Caco-2 (cell line): ENCODE measurements at regions not wholly inside any gene's neighbourhood (a gene's known extent, or its start where the extent isn't known, plus 50 kb on each side); places are given as distances from the start of the nearest gene placed in this dataset.

ENCODE experiments used
- BruUV-seq: library from RNA; stranded (reverse); fragments of 400-500 nt; replicated peaks from 2 replicates; lab custom pipeline; 2021; lab: Mats Ljungman, UMichigan
- CTCF ChIA-PET: fragments of 300-600 bp; sonication (Branson Sonifier 250); formaldehyde crosslinking; loops from one replicate; lab custom pipeline; 2022; ENCODE audit warnings: antibody characterized with exemption; lab: Charles Lee
- POLR2A ChIA-PET: fragments of 300-600 bp; sonication (Branson Sonifier 250); formaldehyde crosslinking; loops from one replicate; lab custom pipeline; 2022; ENCODE audit warnings: antibody characterized with exemption; lab: Charles Lee
- DNase-seq, 2 experiments: peaks; one replicate each; pipeline versions ENCODE4 v3.0.0 to v3.0.0-alpha.2; 2020 to 2022
- H3K27me3 ChIP-seq: replicated peaks from 2 replicates; pipeline ENCODE4 v1.6.0; 2011; ENCODE audit warnings: low read length; ENCODE audit not compliant: control insufficient read depth, insufficient read depth
- H3K36me3 ChIP-seq: 2 replicates; pipeline ENCODE4 v1.5.1; 2011; ENCODE audit warnings: low read length; ENCODE audit not compliant: control insufficient read depth, insufficient read depth
- H3K4me1 ChIP-seq: fragments of 250-450 bp; sonication (Bioruptor Pico); 2 replicates; pipeline ENCODE4 v1.5.1; 2020; ENCODE audit warnings: mild to moderate bottlenecking
- H3K4me3 ChIP-seq: 2 replicates; pipeline ENCODE4 v1.5.1; 2011; ENCODE audit warnings: low read depth, mild to moderate bottlenecking, control low read depth, low read length
- H3K9me3 ChIP-seq: fragments of 250-450 bp; sonication (Bioruptor Pico); 2 replicates; pipeline ENCODE4 v1.5.1; 2020; ENCODE audit warnings: mild to moderate bottlenecking, moderate library complexity
- H3K27ac Mint-ChIP-seq: one replicate; pipeline ENCODE4 v1.8.0; 2022; ENCODE audit warnings: mixed read lengths; ENCODE audit not compliant: unreplicated experiment
- H3K27me3 Mint-ChIP-seq: one replicate; pipeline ENCODE4 v1.8.0; 2022; ENCODE audit warnings: mixed read lengths; ENCODE audit not compliant: insufficient read depth, unreplicated experiment
- H3K36me3 Mint-ChIP-seq: one replicate; pipeline ENCODE4 v1.8.0; 2022; ENCODE audit warnings: mild to moderate bottlenecking, mixed read lengths; ENCODE audit not compliant: insufficient read depth, unreplicated experiment
- H3K4me1 Mint-ChIP-seq: one replicate; pipeline ENCODE4 v1.8.0; 2022; ENCODE audit warnings: low read depth, mixed read lengths; ENCODE audit not compliant: unreplicated experiment
- H3K4me3 Mint-ChIP-seq: one replicate; pipeline ENCODE4 v1.8.0; 2022; ENCODE audit warnings: mild to moderate bottlenecking, moderate library complexity, mixed read lengths; ENCODE audit not compliant: unreplicated experiment
- H3K9me3 Mint-ChIP-seq: one replicate; pipeline ENCODE4 v1.8.0; 2022; ENCODE audit warnings: mixed read lengths; ENCODE audit not compliant: unreplicated experiment
- intact Hi-C: fragments of 100-400 bp; cut with micrococcal nuclease; formaldehyde crosslinking; loops from one replicate; pipeline ENCODE4 v1.10.0; 2022; ENCODE audit not compliant: unreplicated experiment
- TF ChIP-seq, protein P1 (sequence below), 2 experiments: fragments of 200-600 bp in 1 of 2; IDR thresholded peaks; 1 replicate in 1 of 2; 2 replicates in 1 of 2; pipeline versions ENCODE4 v1.5.1 to v1.8.0; 2011 to 2022; ENCODE audit warnings: antibody characterized with exemption in 1 of 2, control low read depth in 1 of 2, inconsistent platforms in 1 of 2, low read depth in 1 of 2, low read length in 1 of 2, mild to moderate bottlenecking in 1 of 2, moderate library complexity in 1 of 2; ENCODE audit not compliant: insufficient read depth in 1 of 2, severe bottlenecking in 1 of 2, unreplicated experiment in 1 of 2

DNA sequence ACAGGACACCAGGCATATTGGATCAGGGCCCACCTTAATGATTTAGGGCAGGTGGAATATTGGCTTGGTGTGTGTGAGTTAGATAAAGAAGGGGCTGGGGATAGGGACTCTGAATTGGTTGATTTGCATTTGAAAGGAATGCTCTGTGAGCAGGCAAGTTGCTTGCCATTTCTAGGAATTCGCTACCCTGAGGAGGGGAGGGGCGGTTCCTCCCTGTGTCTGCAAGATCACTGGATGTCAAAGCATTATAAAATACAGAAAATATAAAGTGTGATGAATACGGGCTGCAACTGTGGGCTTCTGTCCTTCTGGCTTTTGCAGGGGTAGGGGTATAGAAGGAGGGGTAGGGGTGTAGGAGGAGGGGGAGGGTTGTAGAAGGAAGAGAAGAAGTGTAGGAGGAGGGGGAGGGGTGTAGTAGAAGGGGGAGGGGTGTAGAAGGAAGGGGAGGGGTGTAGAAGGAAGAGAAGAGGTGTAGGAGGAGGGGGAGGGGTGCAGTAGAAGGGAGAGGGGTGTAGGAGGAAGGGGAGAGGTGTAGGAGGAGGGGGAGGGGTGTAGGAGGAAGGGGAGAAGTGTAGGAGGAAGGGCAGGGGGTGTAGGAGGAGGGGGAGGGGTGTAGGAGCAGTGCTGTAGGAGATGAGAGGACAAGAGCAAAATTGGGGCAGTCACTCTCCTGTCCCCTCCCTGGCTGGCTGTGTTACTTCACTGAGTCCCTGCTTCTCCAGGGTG lies 238.0 kb upstream of the COPS8 start:
- Mint-ChIP-seq H3K27me3 (no peaks in the 10 kb centered on the region), H3K4me3 (no peak overlapping the region), H3K36me3 (no peaks in the 10 kb centered on the region), H3K27ac (no peak overlapping the region), H3K9me3 (peaks cover 10% of the 10 kb centered on the region), H3K4me1 (peaks cover 10% of the 10 kb centered on the region)
- intact Hi-C loops, result no loop called here
- H3K36me3 ChIP-seq, result no peaks in the 10 kb centered on the region
- BruUV-seq, result no TSS peak
- CTCF ChIA-PET, result no interaction called here
- H3K4me1 ChIP-seq, result peaks cover 5% of the 10 kb centered on the region; the same call in 1 of the 2 replicates
- H3K9me3 ChIP-seq, result no peaks in the 10 kb centered on the region
- DNase-seq, result no peak
- POLR2A ChIA-PET, result no interaction called here
- H3K4me3 ChIP-seq, result no peak overlapping the region
- no peaks in the 10 kb centered on the region for H3K27me3 ChIP-seq
- TF ChIP-seq, protein P1, sequence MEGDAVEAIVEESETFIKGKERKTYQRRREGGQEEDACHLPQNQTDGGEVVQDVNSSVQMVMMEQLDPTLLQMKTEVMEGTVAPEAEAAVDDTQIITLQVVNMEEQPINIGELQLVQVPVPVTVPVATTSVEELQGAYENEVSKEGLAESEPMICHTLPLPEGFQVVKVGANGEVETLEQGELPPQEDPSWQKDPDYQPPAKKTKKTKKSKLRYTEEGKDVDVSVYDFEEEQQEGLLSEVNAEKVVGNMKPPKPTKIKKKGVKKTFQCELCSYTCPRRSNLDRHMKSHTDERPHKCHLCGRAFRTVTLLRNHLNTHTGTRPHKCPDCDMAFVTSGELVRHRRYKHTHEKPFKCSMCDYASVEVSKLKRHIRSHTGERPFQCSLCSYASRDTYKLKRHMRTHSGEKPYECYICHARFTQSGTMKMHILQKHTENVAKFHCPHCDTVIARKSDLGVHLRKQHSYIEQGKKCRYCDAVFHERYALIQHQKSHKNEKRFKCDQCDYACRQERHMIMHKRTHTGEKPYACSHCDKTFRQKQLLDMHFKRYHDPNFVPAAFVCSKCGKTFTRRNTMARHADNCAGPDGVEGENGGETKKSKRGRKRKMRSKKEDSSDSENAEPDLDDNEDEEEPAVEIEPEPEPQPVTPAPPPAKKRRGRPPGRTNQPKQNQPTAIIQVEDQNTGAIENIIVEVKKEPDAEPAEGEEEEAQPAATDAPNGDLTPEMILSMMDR (IDR thresholded peaks at IDR 0.05; ENCODE audit: insufficient read depth in 1 of 2, low read depth in 1 of 2, low read length in 1 of 2, severe bottlenecking in 1 of 2, unreplicated experiment in 1 of 2), result no peak

- intact Hi-C loops, result no loop called here
- no peak overlapping the region for H3K4me3 ChIP-seq
- Mint-ChIP-seq H3K4me3 (no peak overlapping the region), H3K36me3 (no peaks in the 10 kb centered on the region), H3K27me3 (no peaks in the 10 kb centered on the region), H3K27ac (no peak overlapping the region), H3K9me3 (peaks cover 7% of the 10 kb centered on the region), H3K4me1 (peaks cover 14% of the 10 kb centered on the region)
- no peaks in the 10 kb centered on the region for H3K27me3 ChIP-seq
- no peaks in the 10 kb centered on the region for H3K9me3 ChIP-seq
- ChIA-PET POLR2A (no interaction called here), CTCF (no interaction called here)
- no peak for DNase-seq
- no peaks in the 10 kb centered on the region for H3K36me3 ChIP-seq
- BruUV-seq, result no TSS peak
- H3K4me1 ChIP-seq, result peaks cover 8% of the 10 kb centered on the region; the same call in 1 of the 2 replicates
- TF ChIP-seq, protein P1 (IDR thresholded peaks at IDR 0.05; ENCODE audit: insufficient read depth in 1 of 2, low read depth in 1 of 2, low read length in 1 of 2, severe bottlenecking in 1 of 2, unreplicated experiment in 1 of 2), result no peak
Measured at GRCh38 chr2:236848501-236848900, 237.2 kb upstream of the COPS8 start.

GRCh38 chr2:236849508-236849907 lies 236.2 kb upstream of the COPS8 start:
- H3K4me1 ChIP-seq, result peaks cover 8% of the 10 kb centered on the region; the same call in 1 of the 2 replicates
- intact Hi-C loops, result no loop called here
- no peaks in the 10 kb centered on the region for H3K36me3 ChIP-seq
- POLR2A ChIA-PET, result no interaction called here
- Mint-ChIP-seq H3K4me3 (no peak overlapping the region), H3K27me3 (no peaks in the 10 kb centered on the region), H3K9me3 (no peaks in the 10 kb centered on the region), H3K4me1 (peaks cover 14% of the 10 kb centered on the region), H3K36me3 (no peaks in the 10 kb centered on the region), H3K27ac (no peak overlapping the region)
- DNase-seq, result no peak
- BruUV-seq, result no TSS peak
- CTCF ChIA-PET, result no interaction called here
- no peaks in the 10 kb centered on the region for H3K9me3 ChIP-seq
- H3K4me3 ChIP-seq, result no peak overlapping the region
- no peaks in the 10 kb centered on the region for H3K27me3 ChIP-seq
- TF ChIP-seq, protein P1 (IDR thresholded peaks at IDR 0.05; ENCODE audit: insufficient read depth in 1 of 2, low read depth in 1 of 2, low read length in 1 of 2, severe bottlenecking in 1 of 2, unreplicated experiment in 1 of 2), result no peak
